ENCODE measurements at regions not wholly inside any gene's neighbourhood (a gene's known extent, or its start where the extent isn't known, plus 50 kb on each side); places are given as distances from the start of the nearest gene placed in this dataset.

DNA sequence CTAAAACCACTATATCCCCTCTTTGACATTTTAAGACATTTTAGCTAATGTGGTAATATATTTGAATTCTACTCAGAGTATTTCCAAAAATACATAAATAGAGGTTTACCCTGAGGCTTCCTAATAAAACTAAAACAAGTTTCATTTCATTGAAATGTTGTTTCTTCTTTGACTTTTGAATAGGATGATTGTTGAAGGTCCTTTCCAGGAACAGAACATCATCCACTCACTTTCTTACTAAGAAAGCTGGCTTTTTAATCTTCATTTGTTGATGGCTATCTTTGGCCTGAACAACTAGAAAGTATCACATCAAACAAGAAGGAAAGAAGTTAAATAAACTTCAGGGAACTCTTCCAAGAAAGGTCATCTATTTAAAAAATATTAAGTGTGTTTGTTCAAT, 169.7 kb downstream of the RAP2B start:
- no peak for TF ChIP-seq FOXP1 (CRISPR knock-in tag; IDR thresholded peaks at IDR 0.05; ENCODE audit: borderline replicate concordance)
- TF ChIP-seq, protein P1, sequence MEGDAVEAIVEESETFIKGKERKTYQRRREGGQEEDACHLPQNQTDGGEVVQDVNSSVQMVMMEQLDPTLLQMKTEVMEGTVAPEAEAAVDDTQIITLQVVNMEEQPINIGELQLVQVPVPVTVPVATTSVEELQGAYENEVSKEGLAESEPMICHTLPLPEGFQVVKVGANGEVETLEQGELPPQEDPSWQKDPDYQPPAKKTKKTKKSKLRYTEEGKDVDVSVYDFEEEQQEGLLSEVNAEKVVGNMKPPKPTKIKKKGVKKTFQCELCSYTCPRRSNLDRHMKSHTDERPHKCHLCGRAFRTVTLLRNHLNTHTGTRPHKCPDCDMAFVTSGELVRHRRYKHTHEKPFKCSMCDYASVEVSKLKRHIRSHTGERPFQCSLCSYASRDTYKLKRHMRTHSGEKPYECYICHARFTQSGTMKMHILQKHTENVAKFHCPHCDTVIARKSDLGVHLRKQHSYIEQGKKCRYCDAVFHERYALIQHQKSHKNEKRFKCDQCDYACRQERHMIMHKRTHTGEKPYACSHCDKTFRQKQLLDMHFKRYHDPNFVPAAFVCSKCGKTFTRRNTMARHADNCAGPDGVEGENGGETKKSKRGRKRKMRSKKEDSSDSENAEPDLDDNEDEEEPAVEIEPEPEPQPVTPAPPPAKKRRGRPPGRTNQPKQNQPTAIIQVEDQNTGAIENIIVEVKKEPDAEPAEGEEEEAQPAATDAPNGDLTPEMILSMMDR (IDR thresholded peaks at IDR 0.05): no peak

Data from WTC11 (cell line).